Loucy (cell line): ENCODE measurements at regions not wholly inside any gene's neighbourhood (a gene's known extent, or its start where the extent isn't known, plus 50 kb on each side); places are given as distances from the start of the nearest gene placed in this dataset.

Experiments
- CTCF ChIP-seq: fragments of 200-600 bp; sonication (generic); conservative IDR thresholded peaks from 2 replicates; pipeline ENCODE4 v1.5.1; 2014; ENCODE audit warnings: mild to moderate bottlenecking, antibody characterized with exemption, low read length
- EZH2phosphoT487 ChIP-seq: fragments of 200-600 bp; IDR thresholded peaks from 2 replicates; pipeline ENCODE4 v1.6.1; 2018; ENCODE audit warnings: antibody characterized with exemption, mild to moderate bottlenecking, moderate library complexity, borderline replicate concordance

DNA sequence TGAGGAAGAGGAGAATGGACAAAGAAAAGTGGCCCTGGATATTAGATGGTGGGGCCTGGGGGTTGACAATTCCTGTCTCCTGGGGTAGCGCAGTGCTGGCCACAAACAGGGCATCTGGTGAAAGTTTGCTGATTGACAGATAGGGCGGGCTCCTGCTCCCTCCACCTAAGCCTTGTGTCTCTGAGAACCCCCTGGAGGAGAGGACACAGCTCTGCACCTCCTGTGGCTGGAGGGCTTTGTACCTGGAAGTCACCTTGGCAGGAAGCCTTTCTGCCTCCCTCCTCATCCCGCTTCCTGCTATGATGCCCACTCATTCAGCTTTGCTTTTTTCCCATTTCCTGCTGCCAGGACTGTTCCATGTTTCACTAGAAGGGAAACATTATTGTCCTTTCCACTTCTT is 72.4 kb downstream of the RHOB start:
- TF ChIP-seq CTCF (no peak), EZH2phosphoT487 (no peak)
